Hepatocyte (in vitro differentiated cells): ENCODE measurements at regions not wholly inside any gene's neighbourhood (a gene's known extent, or its start where the extent isn't known, plus 50 kb on each side); places are given as distances from the start of the nearest gene placed in this dataset.
"Not testable (repeated sequence)": the region's sequence is repeated elsewhere in the genome, so short reads cannot be mapped to it uniquely, and the experiment has no call there.

Experiments used
- DNase-seq: peaks from one replicate; pipeline ENCODE4 v3.0.0-alpha.2; 2016; ENCODE audit warnings: low spot score
- H2AFZ ChIP-seq: fragments of 200-600 bp; sonication (generic); 2 replicates; pipeline ENCODE4 v1.6.0; 2016; ENCODE audit warnings: antibody characterized with exemption, mild to moderate bottlenecking
- H3K27ac ChIP-seq: fragments of 200-600 bp; sonication (generic); 2 replicates; pipeline ENCODE4 v1.5.1; 2016; ENCODE audit warnings: mild to moderate bottlenecking
- H3K27me3 ChIP-seq: fragments of 200-600 bp; sonication (generic); 2 replicates; pipeline ENCODE4 v1.6.1; 2016
- H3K36me3 ChIP-seq: fragments of 200-600 bp; sonication (generic); replicated peaks from 2 replicates; pipeline ENCODE4 v1.5.1; 2016; ENCODE audit warnings: low read depth; ENCODE audit not compliant: insufficient read depth
- H3K4me1 ChIP-seq: fragments of 200-600 bp; sonication (generic); 2 replicates; pipeline ENCODE4 v1.5.1; 2016; ENCODE audit warnings: mild to moderate bottlenecking, moderate library complexity; ENCODE audit not compliant: insufficient read depth
- H3K4me2 ChIP-seq: fragments of 200-600 bp; sonication (generic); 2 replicates; pipeline ENCODE4 v1.6.0; 2016
- H3K4me3 ChIP-seq: fragments of 200-600 bp; sonication (generic); 2 replicates; pipeline ENCODE4 v1.5.1; 2016; ENCODE audit warnings: mild to moderate bottlenecking
- H3K79me2 ChIP-seq: fragments of 200-600 bp; sonication (generic); 2 replicates; pipeline ENCODE4 v1.6.0; 2017; ENCODE audit warnings: mild to moderate bottlenecking
- H3K9me2 ChIP-seq: fragments of 200-600 bp; sonication (generic); replicated peaks from 2 replicates; pipeline ENCODE4 v1.6.0; 2017; ENCODE audit warnings: mild to moderate bottlenecking; ENCODE audit not compliant: insufficient read depth
- H3K9me3 ChIP-seq: fragments of 200-600 bp; sonication (generic); 2 replicates; pipeline ENCODE4 v1.5.1; 2016; ENCODE audit warnings: low read depth, mild to moderate bottlenecking
- H4K20me1 ChIP-seq: fragments of 200-600 bp; sonication (generic); 2 replicates; pipeline ENCODE4 v1.6.0; 2016; ENCODE audit warnings: mild to moderate bottlenecking; ENCODE audit not compliant: insufficient read depth, poor library complexity, severe bottlenecking
- EZH2 ChIP-seq: fragments of 200-600 bp; sonication (generic); IDR thresholded peaks from 2 replicates; pipeline ENCODE4 v1.6.1; 2016; ENCODE audit warnings: antibody characterized with exemption, mild to moderate bottlenecking, borderline replicate concordance
- EZH2phosphoT487 ChIP-seq: fragments of 200-600 bp; sonication (generic); IDR thresholded peaks from one replicate; pipeline ENCODE4 v1.6.1; 2018; ENCODE audit warnings: antibody characterized with exemption, mild to moderate bottlenecking, low read depth, moderate library complexity; ENCODE audit not compliant: unreplicated experiment, severe bottlenecking
- WGBS: methylation state at CpG from one replicate; pipeline ENCODE4 v1.1.6; 2016; ENCODE audit warnings: low lambda C conversion rate; ENCODE audit errors: missing lambda C conversion rate; 5-methylcytosine and 5-hydroxymethylcytosine counted together
- TF ChIP-seq, protein P1 (sequence below): fragments of 200-600 bp; sonication (generic); IDR thresholded peaks from 2 replicates; pipeline ENCODE4 v1.5.1; 2016; ENCODE audit warnings: antibody characterized with exemption, mild to moderate bottlenecking; ENCODE audit not compliant: poor library complexity

- Histone ChIP-seq H3K4me2 (no peak overlapping the region), H3K36me3 (no peaks in the 10 kb centered on the region), H3K4me1 (no peaks in the 10 kb centered on the region), H4K20me1 (no peaks in the 10 kb centered on the region), H2AFZ (no peak overlapping the region), H3K27ac (no peak overlapping the region), H3K9me2 (no peaks in the 10 kb centered on the region), H3K9me3 (no peaks in the 10 kb centered on the region), H3K79me2 (no peaks in the 10 kb centered on the region), H3K27me3 (no peaks in the 10 kb centered on the region), H3K4me3 (no peak overlapping the region)
- TF ChIP-seq, protein P1, sequence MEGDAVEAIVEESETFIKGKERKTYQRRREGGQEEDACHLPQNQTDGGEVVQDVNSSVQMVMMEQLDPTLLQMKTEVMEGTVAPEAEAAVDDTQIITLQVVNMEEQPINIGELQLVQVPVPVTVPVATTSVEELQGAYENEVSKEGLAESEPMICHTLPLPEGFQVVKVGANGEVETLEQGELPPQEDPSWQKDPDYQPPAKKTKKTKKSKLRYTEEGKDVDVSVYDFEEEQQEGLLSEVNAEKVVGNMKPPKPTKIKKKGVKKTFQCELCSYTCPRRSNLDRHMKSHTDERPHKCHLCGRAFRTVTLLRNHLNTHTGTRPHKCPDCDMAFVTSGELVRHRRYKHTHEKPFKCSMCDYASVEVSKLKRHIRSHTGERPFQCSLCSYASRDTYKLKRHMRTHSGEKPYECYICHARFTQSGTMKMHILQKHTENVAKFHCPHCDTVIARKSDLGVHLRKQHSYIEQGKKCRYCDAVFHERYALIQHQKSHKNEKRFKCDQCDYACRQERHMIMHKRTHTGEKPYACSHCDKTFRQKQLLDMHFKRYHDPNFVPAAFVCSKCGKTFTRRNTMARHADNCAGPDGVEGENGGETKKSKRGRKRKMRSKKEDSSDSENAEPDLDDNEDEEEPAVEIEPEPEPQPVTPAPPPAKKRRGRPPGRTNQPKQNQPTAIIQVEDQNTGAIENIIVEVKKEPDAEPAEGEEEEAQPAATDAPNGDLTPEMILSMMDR = no peak
- TF ChIP-seq EZH2phosphoT487 (no peak), EZH2 (no peak)
- WGBS = 80% methylated on average over 1 of the region's 1 CpG
- DNase-seq = no peak
These were observed 571.2 kb upstream of the ACVR2A start for GRCh38 chr2:147273628-147274027.

- no peak overlapping the region for H3K4me2 ChIP-seq
- H3K27me3 ChIP-seq = no peaks in the 10 kb centered on the region
- H3K27ac ChIP-seq = no peak overlapping the region
- H3K4me1 ChIP-seq = no peaks in the 10 kb centered on the region
- H2AFZ ChIP-seq = no peak overlapping the region
- no peaks in the 10 kb centered on the region for H3K9me2 ChIP-seq
- no peaks in the 10 kb centered on the region for H3K9me3 ChIP-seq
- DNase-seq = no peak
- no peaks in the 10 kb centered on the region for H4K20me1 ChIP-seq
- no peaks in the 10 kb centered on the region for H3K36me3 ChIP-seq
- TF ChIP-seq EZH2 (no peak), EZH2phosphoT487 (no peak)
- TF ChIP-seq, protein P1 = no peak
- H3K79me2 ChIP-seq = no peaks in the 10 kb centered on the region
- H3K4me3 ChIP-seq = no peak overlapping the region
These were observed 571.7 kb upstream of the ACVR2A start for GRCh38 chr2:147273106-147273505.

- H3K79me2 ChIP-seq, H3K4me3 ChIP-seq, H2AFZ ChIP-seq, H3K9me2 ChIP-seq, H3K4me2 ChIP-seq, H3K4me1 ChIP-seq, H4K20me1 ChIP-seq, H3K27ac ChIP-seq, H3K36me3 ChIP-seq, H3K27me3 ChIP-seq, DNase-seq, H3K9me3 ChIP-seq: not testable (repeated sequence)
- 87% methylated on average over 2 of the region's 2 CpGs for WGBS
These were observed 575.2 kb upstream of the ACVR2A start for GRCh38 chr2:147269581-147269980.

- Histone ChIP-seq H3K79me2 (no peaks in the 10 kb centered on the region), H3K9me2 (no peaks in the 10 kb centered on the region), H4K20me1 (no peaks in the 10 kb centered on the region), H3K4me3 (no peak overlapping the region), H2AFZ (no peak overlapping the region), H3K36me3 (no peaks in the 10 kb centered on the region), H3K4me1 (no peaks in the 10 kb centered on the region), H3K27ac (no peak overlapping the region), H3K4me2 (no peak overlapping the region), H3K27me3 (no peaks in the 10 kb centered on the region), H3K9me3 (no peaks in the 10 kb centered on the region)
- DNase-seq = no peak
- TF ChIP-seq, protein P1 = no peak
- no peak for TF ChIP-seq EZH2phosphoT487
- TF ChIP-seq EZH2 = no peak
These were observed 584.6 kb upstream of the ACVR2A start for GRCh38 chr2:147260241-147260640.
